Heart left ventricle (tissue), 13 donors: ENCODE measurements at regions not wholly inside any gene's neighbourhood (a gene's known extent, or its start where the extent isn't known, plus 50 kb on each side); places are given as distances from the start of the nearest gene placed in this dataset.

ENCODE experiments used
- POLR2A ChIP-seq, 2 donors: fragments of 450-650 bp; IDR thresholded peaks; one replicate each; pipeline ENCODE4 v1.6.1; 2017; ENCODE audit warnings: antibody characterized with exemption in 2 of 2, mild to moderate bottlenecking in 2 of 2, moderate library complexity in 2 of 2
- TF ChIP-seq, protein P1 (sequence below), 12 donors: fragments of 200-600 bp; sonication (generic) in 4 of 12; IDR thresholded peaks; one replicate each; pipeline versions ENCODE4 v1.5.0 to v1.8.0; 2018 to 2022; ENCODE audit warnings: antibody characterized with exemption in 12 of 12, mild to moderate bottlenecking in 5 of 12
- donor health status: ischemic (EF 13 %, LVEDD 7.1; RV severe dilation, severe dysfunction).
- donor health status: DM: no; HTN: yes; CAD: no.
- donor health status: DM: no; HTN: no; CAD: no.
- donor health status: ischemic (EF 25% LVEDD 6.9; RV normal size, moderate dysfunction).
- donor health status: ischemic (EF 25% LVEDD 5.7; RV mildly dilated, moderate dysfunction).
- donor health status: ischemic (EF 35%, LVEDD 5.7; RV mildly dilated, moderate dysfunction).
- donor health status: nonischemic (EF 11% LVEDD 7.7; RV severe dilation, severe dysfunction).
- donor health status: DM: yes; HTN: yes; CAD: no.
- donor health status: PGD.
- donor health status: ischemic (EF 29% LVEDD 5.4; RV normal size, mild dysfunction).
- donor health status: nonischemic (EF 23%, LVEDD 6.1; RV moderate dilation, normal function).

DNA sequence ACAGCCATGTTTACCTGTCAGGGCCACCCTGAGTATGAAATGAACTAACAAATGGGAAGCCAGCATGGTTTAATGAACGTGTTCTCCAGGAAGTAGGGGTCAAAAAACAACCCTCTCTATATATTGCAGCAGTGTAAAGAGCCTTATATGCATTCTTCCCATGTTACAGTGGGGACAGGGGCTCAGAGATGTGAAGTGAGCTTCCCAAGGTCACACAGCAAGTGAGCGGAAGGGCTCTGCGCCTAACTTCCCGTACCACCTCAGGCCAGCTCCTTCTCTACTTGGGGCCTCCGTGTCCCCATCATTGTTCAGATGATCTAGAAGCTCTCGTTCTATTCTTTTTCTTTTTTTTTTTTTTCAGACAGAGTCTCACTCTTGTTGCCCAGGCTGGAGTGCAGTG is 105.1 kb upstream of the MAP1LC3B2 start:
- TF ChIP-seq, protein P1, sequence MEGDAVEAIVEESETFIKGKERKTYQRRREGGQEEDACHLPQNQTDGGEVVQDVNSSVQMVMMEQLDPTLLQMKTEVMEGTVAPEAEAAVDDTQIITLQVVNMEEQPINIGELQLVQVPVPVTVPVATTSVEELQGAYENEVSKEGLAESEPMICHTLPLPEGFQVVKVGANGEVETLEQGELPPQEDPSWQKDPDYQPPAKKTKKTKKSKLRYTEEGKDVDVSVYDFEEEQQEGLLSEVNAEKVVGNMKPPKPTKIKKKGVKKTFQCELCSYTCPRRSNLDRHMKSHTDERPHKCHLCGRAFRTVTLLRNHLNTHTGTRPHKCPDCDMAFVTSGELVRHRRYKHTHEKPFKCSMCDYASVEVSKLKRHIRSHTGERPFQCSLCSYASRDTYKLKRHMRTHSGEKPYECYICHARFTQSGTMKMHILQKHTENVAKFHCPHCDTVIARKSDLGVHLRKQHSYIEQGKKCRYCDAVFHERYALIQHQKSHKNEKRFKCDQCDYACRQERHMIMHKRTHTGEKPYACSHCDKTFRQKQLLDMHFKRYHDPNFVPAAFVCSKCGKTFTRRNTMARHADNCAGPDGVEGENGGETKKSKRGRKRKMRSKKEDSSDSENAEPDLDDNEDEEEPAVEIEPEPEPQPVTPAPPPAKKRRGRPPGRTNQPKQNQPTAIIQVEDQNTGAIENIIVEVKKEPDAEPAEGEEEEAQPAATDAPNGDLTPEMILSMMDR (IDR thresholded peaks at IDR 0.05) = no peak
- TF ChIP-seq POLR2A (IDR thresholded peaks at IDR 0.05) = no peak
